ENCODE measurements at regions not wholly inside any gene's neighbourhood (a gene's known extent, or its start where the extent isn't known, plus 50 kb on each side); places are given as distances from the start of the nearest gene placed in this dataset.

DNA sequence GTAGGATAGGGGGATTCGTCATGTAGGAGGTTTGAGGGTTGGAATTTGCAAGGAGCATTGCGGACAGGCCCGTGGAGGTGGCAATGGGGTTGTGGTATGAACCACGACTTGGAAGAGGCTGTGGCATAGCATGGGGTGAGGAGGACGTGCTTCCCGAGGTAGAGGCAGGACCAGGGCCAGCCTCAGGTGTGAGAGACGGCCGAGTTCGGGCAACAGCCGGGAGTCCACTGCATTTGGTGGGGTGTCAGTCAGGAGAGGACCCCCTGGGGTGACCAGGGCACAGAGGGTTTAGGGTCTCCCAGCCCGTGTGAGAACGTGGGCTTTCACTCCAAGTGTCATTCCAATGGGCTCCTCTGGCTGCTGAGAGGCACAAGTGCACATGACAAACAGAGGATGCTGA, 339.0 kb downstream of the EIPR1 start:
- no peak overlapping the region for H3K4me3 ChIP-seq (ENCODE audit: low read depth, low read length)
- DNase-seq (ENCODE audit: low read depth) = no peak
- TF ChIP-seq, protein P1, sequence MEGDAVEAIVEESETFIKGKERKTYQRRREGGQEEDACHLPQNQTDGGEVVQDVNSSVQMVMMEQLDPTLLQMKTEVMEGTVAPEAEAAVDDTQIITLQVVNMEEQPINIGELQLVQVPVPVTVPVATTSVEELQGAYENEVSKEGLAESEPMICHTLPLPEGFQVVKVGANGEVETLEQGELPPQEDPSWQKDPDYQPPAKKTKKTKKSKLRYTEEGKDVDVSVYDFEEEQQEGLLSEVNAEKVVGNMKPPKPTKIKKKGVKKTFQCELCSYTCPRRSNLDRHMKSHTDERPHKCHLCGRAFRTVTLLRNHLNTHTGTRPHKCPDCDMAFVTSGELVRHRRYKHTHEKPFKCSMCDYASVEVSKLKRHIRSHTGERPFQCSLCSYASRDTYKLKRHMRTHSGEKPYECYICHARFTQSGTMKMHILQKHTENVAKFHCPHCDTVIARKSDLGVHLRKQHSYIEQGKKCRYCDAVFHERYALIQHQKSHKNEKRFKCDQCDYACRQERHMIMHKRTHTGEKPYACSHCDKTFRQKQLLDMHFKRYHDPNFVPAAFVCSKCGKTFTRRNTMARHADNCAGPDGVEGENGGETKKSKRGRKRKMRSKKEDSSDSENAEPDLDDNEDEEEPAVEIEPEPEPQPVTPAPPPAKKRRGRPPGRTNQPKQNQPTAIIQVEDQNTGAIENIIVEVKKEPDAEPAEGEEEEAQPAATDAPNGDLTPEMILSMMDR (conservative IDR thresholded peaks at IDR 0.05; ENCODE audit: low read depth, low read length) = no peak

DNA sequence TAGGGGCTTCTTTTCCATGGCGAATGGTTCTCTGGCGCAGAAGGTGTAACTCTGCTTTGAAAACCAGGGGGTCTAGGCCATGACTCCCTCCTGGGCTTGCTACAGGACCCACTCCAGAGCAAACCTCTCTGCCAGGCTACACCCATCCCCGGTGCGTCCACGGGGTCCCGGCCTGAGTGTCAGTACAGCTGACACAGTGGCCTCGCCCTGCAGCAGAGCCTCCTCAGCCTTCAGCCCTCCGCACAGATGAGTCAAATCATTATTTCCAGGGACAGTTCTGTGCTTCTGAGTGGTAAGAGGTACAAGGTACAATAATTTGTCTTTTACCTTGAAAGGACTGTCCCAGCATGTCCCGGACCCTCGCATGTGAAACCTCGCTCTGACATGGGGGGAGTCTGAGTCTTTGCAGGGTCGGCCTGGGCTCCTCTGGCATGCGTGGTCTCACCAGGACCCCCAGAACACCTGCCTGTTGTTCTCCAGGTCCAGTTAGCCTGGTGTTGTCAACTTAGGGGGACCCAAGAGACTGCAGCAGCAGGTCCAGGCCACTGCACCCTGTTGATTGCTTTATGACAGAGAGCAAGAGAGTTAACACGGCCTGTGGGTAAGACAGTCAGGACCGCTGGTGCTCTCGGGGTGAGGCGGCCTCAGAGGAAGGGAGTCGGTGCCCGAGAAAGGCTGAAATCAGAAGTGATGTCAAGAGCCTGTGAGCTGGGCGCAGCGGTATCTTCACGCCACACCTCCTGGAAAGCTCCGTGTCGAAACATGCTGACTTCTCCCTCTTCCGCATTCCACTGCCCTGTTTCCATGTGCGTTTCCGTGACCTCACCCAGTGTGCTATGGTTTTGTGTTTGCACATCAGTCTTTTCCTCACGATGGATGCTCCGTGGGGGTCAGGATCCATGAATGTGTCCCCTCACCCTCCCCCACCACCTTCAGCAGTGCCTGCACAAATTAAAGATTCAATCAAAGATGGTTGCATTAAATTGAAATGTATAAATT, 340.1 kb downstream of the EIPR1 start:
- no peak overlapping the region for H3K4me3 ChIP-seq (ENCODE audit: low read depth, low read length)
- DNase-seq (ENCODE audit: low read depth) = no peak
- TF ChIP-seq, protein P1 (conservative IDR thresholded peaks at IDR 0.05; ENCODE audit: low read depth, low read length) = no peak

DNA sequence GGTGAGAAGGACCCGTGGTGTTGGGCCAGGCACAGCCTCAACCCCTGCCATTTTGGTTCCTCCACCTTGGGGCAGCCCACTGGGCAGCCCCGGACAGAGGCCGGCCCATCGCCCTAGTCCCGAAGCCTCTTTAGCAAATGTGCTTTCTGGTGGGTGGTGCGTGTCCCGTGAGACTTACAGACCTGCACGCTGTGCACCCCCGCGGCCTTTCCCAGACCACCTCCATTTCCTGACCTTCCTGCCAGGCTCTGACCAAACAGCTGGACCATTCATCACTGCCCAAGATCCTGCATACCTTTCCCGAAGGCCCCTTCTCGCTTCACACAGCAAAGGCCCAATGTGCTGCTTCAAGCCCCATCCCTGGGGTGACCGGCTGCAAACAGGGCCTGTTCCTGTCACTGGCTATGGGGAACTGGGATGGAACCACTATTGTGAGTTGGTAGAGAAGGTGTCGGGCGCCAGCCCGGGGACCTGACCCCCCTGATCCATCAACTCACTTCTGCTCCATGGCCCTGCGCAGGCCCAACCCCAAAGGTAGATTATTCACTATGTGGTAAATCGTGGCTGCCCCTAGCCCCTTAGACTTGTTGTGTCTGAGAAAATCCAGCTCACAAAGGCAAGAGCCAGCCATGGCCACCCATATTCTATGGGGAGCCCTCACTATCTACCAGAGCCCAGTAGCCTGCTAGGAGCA, 341.0 kb downstream of the EIPR1 start:
- DNase-seq (ENCODE audit: low read depth) = no peak
- TF ChIP-seq, protein P1 (conservative IDR thresholded peaks at IDR 0.05; ENCODE audit: low read depth, low read length) = no peak
- H3K4me3 ChIP-seq (ENCODE audit: low read depth, low read length) = no peak overlapping the region

GRCh38 chr2:3035385-3036050, 342.1 kb downstream of the EIPR1 start:
- TF ChIP-seq, protein P1 (conservative IDR thresholded peaks at IDR 0.05; ENCODE audit: low read depth, low read length) = no peak
- H3K4me3 ChIP-seq (ENCODE audit: low read depth, low read length) = no peak overlapping the region
- DNase-seq (ENCODE audit: low read depth) = no peak

GRCh38 chr2:3034856-3035255, 342.8 kb downstream of the EIPR1 start:
- TF ChIP-seq, protein P1 (conservative IDR thresholded peaks at IDR 0.05; ENCODE audit: low read depth, low read length) = no peak

GRCh38 chr2:3034396-3034795, 343.2 kb downstream of the EIPR1 start:
- H3K4me3 ChIP-seq (ENCODE audit: low read depth, low read length) = no peak overlapping the region
- DNase-seq (ENCODE audit: low read depth) = no peak
- TF ChIP-seq, protein P1 (conservative IDR thresholded peaks at IDR 0.05; ENCODE audit: low read depth, low read length) = no peak

More at GRCh38 chr2:3034856-3035255, 342.8 kb downstream of the EIPR1 start:
- H3K4me3 ChIP-seq (ENCODE audit: low read depth, low read length) = no peak overlapping the region
- no peak for DNase-seq (ENCODE audit: low read depth)

Data from choroid plexus epithelial cell (primary cell).